NCI-H748 (cell line): ENCODE measurements at regions not wholly inside any gene's neighbourhood (a gene's known extent, or its start where the extent isn't known, plus 50 kb on each side); places are given as distances from the start of the nearest gene placed in this dataset.
A peak's percentile ranks its signal among the peaks of the same experiment; 100 is the strongest.

Source experiments
- DNase-seq: peaks from one replicate; lab custom pipeline; 2025; ENCODE audit not compliant: unreplicated experiment; lab: John Stamatoyannopoulos, UW

GRCh38 chr2:71893646-71894045 is 254.0 kb downstream of the CYP26B1 start:
- DNase-seq, result no peak

DNA sequence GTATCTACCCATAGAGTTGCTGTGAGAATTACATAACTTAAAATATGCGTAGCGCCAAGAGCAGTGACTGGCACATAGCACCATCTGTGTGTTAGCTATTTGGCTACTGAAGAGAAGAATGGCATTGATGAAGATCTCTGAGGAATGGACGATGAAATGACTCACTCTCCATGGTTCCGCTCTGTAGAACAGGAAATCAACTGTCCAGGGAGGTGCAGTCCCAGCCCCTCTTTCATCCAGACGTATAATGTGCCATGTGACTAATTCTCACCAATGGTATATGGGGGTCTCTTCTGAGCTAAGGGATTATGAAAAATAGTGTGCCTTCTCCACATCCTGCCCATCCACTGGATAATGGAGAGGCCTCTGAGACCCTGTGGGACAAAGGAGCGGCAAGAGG is 254.8 kb downstream of the CYP26B1 start:
- DNase-seq, result no peak

- DNase-seq, result no peak
Observed at GRCh38 chr2:71892423-71892730, 255.3 kb downstream of the CYP26B1 start.

- DNase-seq, result no peak
Observed at GRCh38 chr2:71891719-71892422, 255.8 kb downstream of the CYP26B1 start.

GRCh38 chr2:71891155-71891554 is 256.5 kb downstream of the CYP26B1 start:
- DNase-seq, result no peak

DNA sequence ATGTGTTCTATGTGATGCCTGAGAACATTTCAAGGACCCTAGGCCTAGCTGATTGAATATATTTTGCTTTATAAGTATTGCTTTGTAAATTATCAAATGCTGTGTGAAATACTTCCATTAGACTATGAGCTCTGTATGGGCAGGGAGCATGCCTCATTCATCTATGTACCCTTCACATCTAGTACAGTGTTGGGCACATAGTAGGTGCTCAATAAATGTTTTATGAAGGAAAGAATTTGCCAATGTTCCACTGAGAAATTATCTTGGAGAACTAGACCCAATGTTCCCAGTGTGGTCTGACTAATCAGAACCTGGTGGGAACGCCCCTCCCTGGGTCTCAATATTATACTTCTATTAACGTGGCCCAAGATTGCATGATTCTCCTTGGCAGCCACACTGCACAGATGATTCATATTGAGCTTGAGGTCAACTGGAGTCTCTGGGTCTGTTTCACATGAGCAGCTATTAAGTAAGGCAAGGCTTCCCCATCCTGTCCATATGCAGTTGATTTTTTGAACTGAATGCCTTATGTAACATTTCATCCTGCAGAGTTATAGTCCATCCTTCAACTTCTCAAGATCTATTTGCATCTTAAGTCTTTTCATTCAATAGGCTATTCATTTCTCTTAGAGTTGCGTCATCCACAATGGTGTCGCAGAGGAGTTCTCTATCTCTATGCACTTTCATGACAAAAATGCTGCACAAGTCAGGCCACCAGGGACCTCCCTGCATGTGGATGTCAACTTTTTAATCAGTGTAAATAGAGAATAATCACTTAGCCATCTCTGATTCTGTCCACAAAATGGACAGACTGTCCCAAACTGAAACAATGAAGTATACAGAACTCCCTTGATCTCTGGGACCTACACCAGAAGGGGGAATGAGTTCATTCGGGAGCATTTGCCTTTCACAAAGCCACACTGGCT is 257.6 kb downstream of the CYP26B1 start:
- no peak for DNase-seq

- no peak for DNase-seq
Observed at GRCh38 chr2:71888751-71889445, 258.8 kb downstream of the CYP26B1 start.

DNA sequence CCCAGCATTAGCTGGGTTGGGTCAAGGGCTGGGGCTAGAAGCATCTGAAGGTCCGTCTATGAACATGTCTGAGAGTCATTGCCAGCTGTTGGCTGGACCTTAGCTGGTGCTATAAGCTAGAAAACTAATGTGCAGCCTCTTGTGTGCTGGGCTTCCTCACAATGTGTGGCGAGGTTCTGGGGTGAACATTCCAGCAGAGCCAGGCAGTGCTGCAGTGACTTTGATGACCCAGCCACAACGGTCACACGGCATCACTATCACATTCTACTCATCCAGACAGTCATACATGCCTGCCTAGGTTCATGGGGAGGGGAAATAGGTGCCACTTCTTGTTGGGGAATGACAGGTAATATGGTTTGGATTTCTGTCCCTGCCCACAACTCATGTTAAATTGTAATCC is 260.5 kb downstream of the CYP26B1 start:
- no peak for DNase-seq

GRCh38 chr2:71886241-71886640 is 261.4 kb downstream of the CYP26B1 start:
- no peak for DNase-seq

- no peak for DNase-seq
Observed at GRCh38 chr2:71884303-71885042, 263.2 kb downstream of the CYP26B1 start.

- DNase-seq, result peak; percentile 62
Observed at GRCh38 chr2:71882949-71883472, 264.7 kb downstream of the CYP26B1 start.

GRCh38 chr2:71882236-71882946 is 265.3 kb downstream of the CYP26B1 start:
- DNase-seq, result no peak

GRCh38 chr2:71880846-71881610 is 266.6 kb downstream of the CYP26B1 start:
- DNase-seq, result no peak

DNA sequence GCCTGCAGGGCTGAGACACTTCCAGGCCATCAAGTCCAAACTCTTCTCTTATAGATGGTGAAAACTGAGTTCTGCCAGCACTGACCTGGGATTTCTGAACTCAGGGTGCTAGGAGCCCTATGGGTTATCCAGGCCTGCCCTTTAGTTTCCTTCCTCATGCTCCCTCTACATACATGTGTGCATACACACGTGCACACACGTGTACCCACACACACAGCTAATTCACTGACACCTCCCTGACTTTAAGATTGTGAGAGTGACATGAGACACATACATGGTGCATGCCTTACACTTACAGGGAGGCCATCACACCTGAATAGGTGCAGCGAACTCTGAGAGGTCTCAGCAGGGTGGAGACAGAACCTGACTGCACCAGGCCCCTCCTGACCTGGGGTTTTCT is 267.4 kb downstream of the CYP26B1 start:
- no peak for DNase-seq

DNA sequence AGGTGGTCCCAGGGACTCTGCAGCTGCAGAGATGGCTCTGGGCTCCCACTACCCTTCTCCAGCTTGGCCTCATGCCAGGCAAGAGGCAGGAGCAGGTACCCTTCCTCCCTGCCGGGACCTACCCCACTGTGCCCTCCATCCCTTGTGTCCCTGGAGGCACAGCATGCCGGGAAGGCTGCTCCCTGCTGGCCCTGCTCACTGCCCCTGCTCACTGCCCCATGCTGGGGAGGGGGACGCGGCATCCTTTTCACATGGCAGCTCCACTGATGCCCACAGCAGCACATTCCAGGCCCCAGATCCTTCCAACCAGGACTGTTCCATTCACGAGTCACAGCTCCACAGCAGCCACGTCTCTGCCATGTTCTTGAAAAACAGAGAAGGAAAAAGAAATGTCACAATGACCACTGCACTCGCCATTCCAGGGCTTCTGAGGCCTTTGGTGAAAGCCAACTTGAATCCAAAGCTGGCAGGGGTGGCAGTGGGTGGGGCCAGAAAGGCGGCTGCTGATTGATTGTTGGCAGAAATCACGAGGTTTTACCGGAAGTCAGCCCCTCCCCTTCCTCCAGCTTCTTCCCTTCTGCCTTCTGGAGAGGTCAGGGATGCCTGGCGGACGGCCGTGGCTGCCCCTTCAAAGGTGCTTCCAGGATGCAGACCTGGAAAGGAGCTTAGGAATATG is 268.0 kb downstream of the CYP26B1 start:
- no peak for DNase-seq

GRCh38 chr2:71878626-71879508 is 268.8 kb downstream of the CYP26B1 start:
- DNase-seq, result peak; percentile 30

DNA sequence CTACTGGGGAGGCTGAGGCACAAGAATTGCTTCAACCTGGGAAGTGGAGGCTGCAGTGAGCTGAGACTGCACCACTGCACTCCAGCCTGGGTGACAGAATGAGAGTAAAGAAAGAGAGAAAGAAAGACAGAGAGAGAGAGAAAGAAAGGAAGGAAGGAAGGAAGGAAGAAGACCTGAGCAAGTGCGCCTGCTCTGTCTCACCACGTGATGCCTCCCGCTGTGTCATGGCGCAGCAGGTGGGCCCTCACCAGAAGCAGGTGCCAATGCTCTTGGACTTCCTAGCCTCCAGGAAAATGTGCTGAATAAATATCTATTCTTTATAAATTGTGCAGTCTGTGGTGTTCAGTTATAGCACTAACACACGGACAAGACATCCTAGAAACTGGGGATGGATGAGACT is 270.0 kb downstream of the CYP26B1 start:
- DNase-seq, result no peak
